ENCODE measurements at regions not wholly inside any gene's neighbourhood (a gene's known extent, or its start where the extent isn't known, plus 50 kb on each side); places are given as distances from the start of the nearest gene placed in this dataset.

- no peak for DNase-seq
Measured at GRCh38 chrX:71000139-71000538, 68.0 kb downstream of the SNX12 start.

GRCh38 chrX:70998411-70999027 is 67.6 kb upstream of the SLC7A3 start:
- peak; percentile 40 for DNase-seq

- DNase-seq, result no peak
Measured at GRCh38 chrX:70995338-70995737, 64.4 kb upstream of the SLC7A3 start.

- DNase-seq, result no peak
Measured at GRCh38 chrX:70988425-70988824, 57.5 kb upstream of the SLC7A3 start.
